Liver (tissue), 8 donors: ENCODE measurements at regions not wholly inside any gene's neighbourhood (a gene's known extent, or its start where the extent isn't known, plus 50 kb on each side); places are given as distances from the start of the nearest gene placed in this dataset.

ENCODE experiments used
- DNase-seq: peaks from one replicate; pipeline ENCODE4 v3.0.0-alpha.2; 2017; ENCODE audit warnings: low spot score
- H3K27ac ChIP-seq, 2 donors: one replicate each; pipeline ENCODE4 v1.7.0; 2013; ENCODE audit warnings: inconsistent platforms in 2 of 2, low read length in 2 of 2, control low read depth in 1 of 2, low read depth in 1 of 2, mild to moderate bottlenecking in 1 of 2
- H3K27me3 ChIP-seq, 4 donors: one replicate each; pipeline versions ENCODE4 v1.6.1 to v1.7.0; 2013; ENCODE audit warnings: low read length in 3 of 4, inconsistent platforms in 1 of 4, mild to moderate bottlenecking in 1 of 4, moderate library complexity in 1 of 4; ENCODE audit not compliant: control insufficient read depth in 4 of 4, insufficient read depth in 4 of 4
- H3K36me3 ChIP-seq, 4 donors: one replicate each; pipeline versions ENCODE4 v1.6.1 to v1.7.0; 2013; ENCODE audit warnings: low read length in 3 of 4, mild to moderate bottlenecking in 3 of 4, low read depth in 1 of 4, moderate library complexity in 1 of 4; ENCODE audit not compliant: control insufficient read depth in 4 of 4, insufficient read depth in 3 of 4
- H3K4me1 ChIP-seq, 4 donors: one replicate each; pipeline versions ENCODE4 v1.6.1 to v1.7.0; 2013; ENCODE audit warnings: low read length in 3 of 4, mild to moderate bottlenecking in 3 of 4, moderate library complexity in 1 of 4; ENCODE audit not compliant: control insufficient read depth in 4 of 4, insufficient read depth in 4 of 4
- H3K4me3 ChIP-seq, 3 donors: one replicate each; pipeline versions ENCODE4 v1.6.1 to v1.7.0; 2013; ENCODE audit warnings: low read length in 3 of 3, control low read depth in 1 of 3, low read depth in 1 of 3, mild to moderate bottlenecking in 1 of 3
- H3K9ac ChIP-seq, 2 donors: one replicate each; pipeline ENCODE4 v1.7.0; 2013; ENCODE audit warnings: low read length in 2 of 2, mild to moderate bottlenecking in 2 of 2, moderate library complexity in 2 of 2, control low read depth in 1 of 2, low read depth in 1 of 2
- H3K9me3 ChIP-seq, 4 donors: one replicate each; pipeline versions ENCODE4 v1.6.1 to v1.7.0; 2013; ENCODE audit warnings: low read length in 3 of 4; ENCODE audit not compliant: control insufficient read depth in 4 of 4
- ATF3 ChIP-seq: IDR thresholded peaks from 2 replicates; pipeline ENCODE4 v1.6.1; 2016; ENCODE audit warnings: antibody characterized with exemption
- CTCF ChIP-seq: fragments of 150-350 bp; IDR thresholded peaks from 2 replicates; pipeline ENCODE4 v1.5.1; 2017; ENCODE audit warnings: improper control_type of control experiment, low read depth, low read length; ENCODE audit not compliant: missing input control
- EGR1 ChIP-seq, 2 donors: IDR thresholded peaks; 2 replicates each; pipeline ENCODE4 v1.6.1; 2016 to 2018; ENCODE audit warnings: antibody characterized with exemption in 2 of 2, low read depth in 2 of 2
- FOXA1 ChIP-seq: IDR thresholded peaks from 2 replicates; pipeline ENCODE4 v1.6.1; 2016; ENCODE audit warnings: antibody characterized with exemption
- FOXA2 ChIP-seq: IDR thresholded peaks from 2 replicates; pipeline ENCODE4 v1.6.1; 2016; ENCODE audit warnings: antibody characterized with exemption
- GABPA ChIP-seq, 2 donors: IDR thresholded peaks in 1 of 2; conservative IDR thresholded peaks in 1 of 2; 2 replicates each; pipeline ENCODE4 v1.6.1; 2016; ENCODE audit warnings: antibody characterized with exemption in 2 of 2, mild to moderate bottlenecking in 1 of 2, moderate library complexity in 1 of 2
- HNF4A ChIP-seq, 2 donors: conservative IDR thresholded peaks; 2 replicates each; pipeline ENCODE4 v1.6.1; 2016; ENCODE audit warnings: antibody characterized with exemption in 2 of 2, mild to moderate bottlenecking in 2 of 2
- HNF4G ChIP-seq: IDR thresholded peaks from 2 replicates; pipeline ENCODE4 v1.6.1; 2016; ENCODE audit warnings: antibody characterized with exemption
- JUND ChIP-seq, 2 donors: IDR thresholded peaks; 2 replicates each; pipeline ENCODE4 v1.6.1; 2016; ENCODE audit warnings: antibody characterized with exemption in 2 of 2
- MAX ChIP-seq: IDR thresholded peaks from 2 replicates; pipeline ENCODE4 v1.6.1; 2016; ENCODE audit warnings: antibody characterized with exemption
- NR2F2 ChIP-seq: IDR thresholded peaks from 2 replicates; pipeline ENCODE4 v1.6.1; 2016; ENCODE audit warnings: antibody characterized with exemption
- RAD21 ChIP-seq, 2 donors: IDR thresholded peaks; 2 replicates each; pipeline ENCODE4 v1.6.1; 2016; ENCODE audit warnings: antibody characterized with exemption in 2 of 2, mild to moderate bottlenecking in 2 of 2
- REST ChIP-seq: IDR thresholded peaks from 2 replicates; pipeline ENCODE4 v1.6.1; 2016; ENCODE audit warnings: antibody characterized with exemption, mild to moderate bottlenecking
- RXRA ChIP-seq, 2 donors: IDR thresholded peaks; 2 replicates each; pipeline ENCODE4 v1.6.1; 2017 to 2018; ENCODE audit warnings: antibody characterized with exemption in 2 of 2, mild to moderate bottlenecking in 1 of 2
- SP1 ChIP-seq: IDR thresholded peaks from 2 replicates; pipeline ENCODE4 v1.6.1; 2018; ENCODE audit warnings: antibody characterized with exemption, mild to moderate bottlenecking
- TAF1 ChIP-seq: conservative IDR thresholded peaks from 2 replicates; pipeline ENCODE4 v1.6.1; 2016; ENCODE audit warnings: antibody characterized with exemption, mild to moderate bottlenecking
- YY1 ChIP-seq: IDR thresholded peaks from 2 replicates; pipeline ENCODE4 v1.6.1; 2016; ENCODE audit warnings: antibody characterized with exemption, mild to moderate bottlenecking
- ZBTB33 ChIP-seq: IDR thresholded peaks from 2 replicates; pipeline ENCODE4 v1.6.1; 2016; ENCODE audit warnings: antibody characterized with exemption
- WGBS: extraction: QIAGEN DNeasy Blood & Tissue Kit; methylation state at CpG from one replicate; pipeline ENCODE4 v1.1.7; 2013; 5-methylcytosine and 5-hydroxymethylcytosine counted together
- donor health status: healthy.
- donor health status: healthy.
- donor health status: healthy.
- donor health status: healthy.
- donor health status: healthy.

GRCh38 chr5:117188211-117188610 lies 613.6 kb upstream of the SEMA6A start:
- 25% methylated on average over 1 of the region's 1 CpG for WGBS
- Histone ChIP-seq H3K27me3 (no peaks in the 10 kb centered on the region), H3K36me3 (no peaks in the 10 kb centered on the region), H3K27ac (no peak overlapping the region), H3K4me1 (no peaks in the 10 kb centered on the region), H3K4me3 (no peak overlapping the region), H3K9ac (no peak overlapping the region), H3K9me3 (no peaks in the 10 kb centered on the region)
- no peak for TF ChIP-seq NR2F2
- no peak for TF ChIP-seq MAX
- no peak for TF ChIP-seq ZBTB33
- no peak for TF ChIP-seq REST
- TF ChIP-seq HNF4A (conservative IDR thresholded peaks at IDR 0.05): no peak
- TF ChIP-seq TAF1: no peak
- no peak for TF ChIP-seq CTCF
- TF ChIP-seq SP1: no peak
- TF ChIP-seq GABPA (IDR thresholded peaks at IDR 0.05 in 1 of 2, conservative IDR thresholded peaks at IDR 0.05 in 1 of 2): no peak
- TF ChIP-seq RAD21 (IDR thresholded peaks at IDR 0.05): no peak
- TF ChIP-seq YY1: no peak
- TF ChIP-seq ATF3: no peak
- no peak for TF ChIP-seq RXRA (IDR thresholded peaks at IDR 0.05)
- no peak for TF ChIP-seq FOXA1
- no peak for TF ChIP-seq JUND (IDR thresholded peaks at IDR 0.05)
- no peak for TF ChIP-seq EGR1 (IDR thresholded peaks at IDR 0.05; ENCODE audit: low read depth in 2 of 2)
- no peak for TF ChIP-seq HNF4G
- TF ChIP-seq FOXA2: no peak
- DNase-seq: no peak

GRCh38 chr5:117186751-117187150 lies 612.1 kb upstream of the SEMA6A start:
- no peaks in the 10 kb centered on the region for H3K9me3 ChIP-seq
- H3K27me3 ChIP-seq: no peaks in the 10 kb centered on the region
- WGBS: 56% methylated on average over 3 of the region's 3 CpGs
- no peak overlapping the region for H3K9ac ChIP-seq
- H3K4me1 ChIP-seq: no peaks in the 10 kb centered on the region
- H3K36me3 ChIP-seq: no peaks in the 10 kb centered on the region
- no peak overlapping the region for H3K27ac ChIP-seq
- DNase-seq: no peak
- no peak overlapping the region for H3K4me3 ChIP-seq
- TF ChIP-seq REST: no peak
- no peak for TF ChIP-seq ZBTB33
- no peak for TF ChIP-seq HNF4A (conservative IDR thresholded peaks at IDR 0.05)
- TF ChIP-seq SP1: no peak
- no peak for TF ChIP-seq YY1
- TF ChIP-seq JUND (IDR thresholded peaks at IDR 0.05): no peak
- no peak for TF ChIP-seq HNF4G
- no peak for TF ChIP-seq NR2F2
- TF ChIP-seq EGR1 (IDR thresholded peaks at IDR 0.05; ENCODE audit: low read depth in 2 of 2): no peak
- TF ChIP-seq ATF3: no peak
- no peak for TF ChIP-seq RXRA (IDR thresholded peaks at IDR 0.05)
